Pancreas (tissue), 10 donors: ENCODE measurements at regions not wholly inside any gene's neighbourhood (a gene's known extent, or its start where the extent isn't known, plus 50 kb on each side); places are given as distances from the start of the nearest gene placed in this dataset.

Source experiments
- ATAC-seq, 4 donors: fragments of 200-7000 bp; cut with Tn5 transposase; one replicate each; pipeline versions ENCODE4 v1.8.0 to v1.9.1; 2020; ENCODE audit warnings: mild to moderate bottlenecking in 4 of 4, moderate library complexity in 4 of 4
- DNase-seq, 6 donors: peaks; one replicate each; pipeline ENCODE4 v3.0.0-alpha.2; 2020
- FAIRE-seq: peaks from 2 replicates; lab custom pipeline; 2012; peaks lifted over from hg19 to GRCh38; lab: Jason Lieb, UNC
- H3K27ac ChIP-seq, 4 donors: fragments of 200-600 bp; sonication (generic); 1 replicate in 3 of 4; 2 replicates in 1 of 4; pipeline versions ENCODE4 v1.5.0 to v1.8.0; 2020
- H3K27me3 ChIP-seq, 4 donors: fragments of 200-600 bp; one replicate each; pipeline ENCODE4 v1.8.0; 2021
- H3K36me3 ChIP-seq, 3 donors: fragments of 200-600 bp; sonication (generic) in 1 of 3; one replicate each; pipeline versions ENCODE4 v1.5.0 to v1.8.0; 2020 to 2021
- H3K4me1 ChIP-seq, 3 donors: fragments of 200-600 bp; one replicate each; pipeline ENCODE4 v1.8.0; 2021
- H3K4me3 ChIP-seq, 4 donors: fragments of 200-600 bp; sonication (generic) in 2 of 4; one replicate each; pipeline versions ENCODE4 v1.5.0 to v1.8.0; 2020 to 2021
- H3K9me3 ChIP-seq, 4 donors: fragments of 200-600 bp; one replicate each; pipeline ENCODE4 v1.8.0; 2021
- CTCF ChIP-seq, 4 donors: fragments of 200-600 bp; sonication (generic) in 3 of 4; IDR thresholded peaks; one replicate each; pipeline versions ENCODE4 v1.5.0 to v1.8.0; 2021; ENCODE audit warnings: antibody characterized with exemption in 4 of 4
- WGBS, 2 donors: extraction: QIAGEN DNeasy Blood & Tissue Kit; methylation state at CpG; one replicate each; pipeline ENCODE4 v1.1.7; 2013; 5-methylcytosine and 5-hydroxymethylcytosine counted together
- intact Hi-C, 3 donors: fragments of 100-400 bp; cut with DNase I; formaldehyde crosslinking; loops; one replicate each; pipeline versions ENCODE4 v1.11.1 to v1.14.2; 2022
- donor health status: healthy with polysubstance abuse.
- donor health status: DM: no; HTN: no; CAD: no; lungs with moderate emphysema.
- donor health status: DM: no; HTN: no; CAD: no.
- donor health status: control.
- donor health status: control.
- donor health status: Bipolar disorder and iron deficiency.
- donor health status: DM: yes; HTN: yes; CAD: no.
- donor health status: DM: no; HTN: no; CAD: no.
- donor health status: DM: no; HTN: no; CAD: no.
- donor health status: DM: yes; HTN: yes; CAD: no.

- H3K27ac ChIP-seq = no peak overlapping the region
- DNase-seq (no peak), ATAC-seq (no peak), FAIRE-seq (no peak)
- H3K36me3 ChIP-seq = no peaks in the 10 kb centered on the region
- WGBS, 2 donors = 73% methylated on average over 14 of the region's 14 CpGs
- no peak for TF ChIP-seq CTCF (IDR thresholded peaks at IDR 0.05)
- H3K27me3 ChIP-seq = no peaks in the 10 kb centered on the region
- H3K4me1 ChIP-seq = no peaks in the 10 kb centered on the region
- intact Hi-C loops = no loop called here
- H3K9me3 ChIP-seq = no peaks in the 10 kb centered on the region
- no peak overlapping the region for H3K4me3 ChIP-seq
These were observed 904.4 kb downstream of the BRD1 start for GRCh38 chr22:48923165-48923865.

- Histone ChIP-seq H3K27ac (no peak overlapping the region), H3K9me3 (no peaks in the 10 kb centered on the region), H3K36me3 (no peaks in the 10 kb centered on the region), H3K27me3 (no peaks in the 10 kb centered on the region), H3K4me1 (no peaks in the 10 kb centered on the region), H3K4me3 (no peak overlapping the region)
- WGBS, 2 donors = 53 to 68% methylated on average over 13 of the region's 13 CpGs
- no peak for TF ChIP-seq CTCF (IDR thresholded peaks at IDR 0.05)
- no peak for DNase-seq
- intact Hi-C loops = no loop called here
- no peak for FAIRE-seq
- no peak for ATAC-seq
These were observed 906.2 kb downstream of the BRD1 start for GRCh38 chr22:48921411-48921903.

GRCh38 chr22:48920776-48921241 lies 906.9 kb downstream of the BRD1 start:
- no peak for TF ChIP-seq CTCF (IDR thresholded peaks at IDR 0.05)
- Histone ChIP-seq H3K27ac (no peak overlapping the region), H3K4me1 (no peaks in the 10 kb centered on the region), H3K36me3 (no peaks in the 10 kb centered on the region), H3K9me3 (no peaks in the 10 kb centered on the region), H3K4me3 (no peak overlapping the region), H3K27me3 (no peaks in the 10 kb centered on the region)
- 32 to 39% methylated on average over 13 of the region's 13 CpGs for WGBS, 2 donors
- ATAC-seq (no peak), FAIRE-seq (no peak), DNase-seq (no peak)
- intact Hi-C loops = no loop called here

- H3K4me3 ChIP-seq = no peak overlapping the region
- TF ChIP-seq CTCF (IDR thresholded peaks at IDR 0.05) = no peak
- H3K4me1 ChIP-seq = no peaks in the 10 kb centered on the region
- intact Hi-C loops = no loop called here
- DNase-seq = no peak
- WGBS, 2 donors = 53 to 67% methylated on average over 17 of the region's 17 CpGs
- H3K27me3 ChIP-seq = peaks cover 0 to under 1% (median 0%) of the 10 kb centered on the region in 4 donors
- no peak overlapping the region for H3K27ac ChIP-seq
- no peaks in the 10 kb centered on the region for H3K36me3 ChIP-seq
- no peak for FAIRE-seq
- no peaks in the 10 kb centered on the region for H3K9me3 ChIP-seq
- ATAC-seq = no peak
These were observed 907.7 kb downstream of the BRD1 start for GRCh38 chr22:48919851-48920589.
